PC-9 (cell line): ENCODE measurements at regions not wholly inside any gene's neighbourhood (a gene's known extent, or its start where the extent isn't known, plus 50 kb on each side); places are given as distances from the start of the nearest gene placed in this dataset.

Source experiments
- EZH2 ChIP-seq: fragments of 200-600 bp; sonication (generic); IDR thresholded peaks from 2 replicates; pipeline ENCODE4 v1.8.0; 2017; ENCODE audit warnings: antibody characterized with exemption, low read depth
- TF ChIP-seq, protein P1 (sequence below): fragments of 200-600 bp; sonication (generic); conservative IDR thresholded peaks from 2 replicates; pipeline ENCODE4 v1.6.1; 2017; ENCODE audit warnings: mixed run types, antibody characterized with exemption, mild to moderate bottlenecking, moderate library complexity

DNA sequence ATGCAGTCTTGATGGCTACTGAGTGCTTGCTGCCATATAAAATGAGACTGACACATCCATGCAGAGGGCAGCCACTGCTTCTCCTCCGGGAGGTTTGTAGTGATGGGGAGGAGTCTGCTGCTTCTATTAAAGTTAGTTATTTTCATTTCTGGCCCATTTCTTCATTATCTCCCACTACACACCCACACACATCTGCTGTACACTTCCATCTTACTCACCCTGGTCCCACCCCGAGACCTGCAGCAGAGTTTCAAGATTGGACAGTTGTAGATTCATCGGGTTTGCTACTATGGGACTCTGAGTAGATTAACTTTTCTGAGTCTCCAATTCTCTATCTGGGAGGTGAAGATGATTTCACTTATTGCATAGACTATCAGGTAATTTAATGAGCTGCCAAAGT lies 176.2 kb upstream of the SNX19 start:
- TF ChIP-seq, protein P1, sequence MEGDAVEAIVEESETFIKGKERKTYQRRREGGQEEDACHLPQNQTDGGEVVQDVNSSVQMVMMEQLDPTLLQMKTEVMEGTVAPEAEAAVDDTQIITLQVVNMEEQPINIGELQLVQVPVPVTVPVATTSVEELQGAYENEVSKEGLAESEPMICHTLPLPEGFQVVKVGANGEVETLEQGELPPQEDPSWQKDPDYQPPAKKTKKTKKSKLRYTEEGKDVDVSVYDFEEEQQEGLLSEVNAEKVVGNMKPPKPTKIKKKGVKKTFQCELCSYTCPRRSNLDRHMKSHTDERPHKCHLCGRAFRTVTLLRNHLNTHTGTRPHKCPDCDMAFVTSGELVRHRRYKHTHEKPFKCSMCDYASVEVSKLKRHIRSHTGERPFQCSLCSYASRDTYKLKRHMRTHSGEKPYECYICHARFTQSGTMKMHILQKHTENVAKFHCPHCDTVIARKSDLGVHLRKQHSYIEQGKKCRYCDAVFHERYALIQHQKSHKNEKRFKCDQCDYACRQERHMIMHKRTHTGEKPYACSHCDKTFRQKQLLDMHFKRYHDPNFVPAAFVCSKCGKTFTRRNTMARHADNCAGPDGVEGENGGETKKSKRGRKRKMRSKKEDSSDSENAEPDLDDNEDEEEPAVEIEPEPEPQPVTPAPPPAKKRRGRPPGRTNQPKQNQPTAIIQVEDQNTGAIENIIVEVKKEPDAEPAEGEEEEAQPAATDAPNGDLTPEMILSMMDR: no peak
- no peak for TF ChIP-seq EZH2
